HEK293 (cell line): ENCODE measurements at regions not wholly inside any gene's neighbourhood (a gene's known extent, or its start where the extent isn't known, plus 50 kb on each side); places are given as distances from the start of the nearest gene placed in this dataset.

ENCODE experiments used
- CTCF ChIA-PET: fragments of 350-600 bp; formaldehyde crosslinking; extraction: SDS; loops from one replicate; lab custom pipeline; 2021; ENCODE audit warnings: antibody characterized with exemption; lab: Yijun Ruan, JAX
- POLR2A ChIA-PET: fragments of 300-600 bp; formaldehyde crosslinking; extraction: SDS; loops from one replicate; lab custom pipeline; 2020; ENCODE audit warnings: antibody characterized with exemption, inconsistent platforms; lab: Yijun Ruan, JAX
- H3K27ac ChIP-seq: fragments of 200-500 bp; sonication (Bioruptor generic); 2 replicates; pipeline ENCODE4 v1.5.1; 2014; ENCODE audit warnings: low read depth, low read length, control low read depth, inconsistent platforms; ENCODE audit errors: extremely low read depth
- H3K36me3 ChIP-seq, 2 experiments: fragments of 200-500 bp in 1 of 2; sonication (Bioruptor generic) in 1 of 2; 1 replicate in 1 of 2; 2 replicates in 1 of 2; pipeline ENCODE4 v1.5.1; 2014 to 2017; ENCODE audit warnings: inconsistent platforms in 2 of 2, low read length in 2 of 2; ENCODE audit not compliant: control insufficient read depth in 2 of 2, insufficient read depth in 1 of 2
- H3K4me1 ChIP-seq: fragments of 200-500 bp; sonication (Bioruptor generic); 2 replicates; pipeline ENCODE4 v1.5.1; 2014; ENCODE audit warnings: mild to moderate bottlenecking, low read length, inconsistent platforms; ENCODE audit not compliant: control insufficient read depth, insufficient read depth
- H3K4me3 ChIP-seq: 2 replicates; pipeline ENCODE4 v1.5.1; 2011; ENCODE audit warnings: low read depth, mild to moderate bottlenecking, control low read depth, low read length, moderate library complexity
- H3K9me3 ChIP-seq: fragments of 200-500 bp; sonication (Bioruptor generic); 2 replicates; pipeline ENCODE4 v1.5.1; 2014; ENCODE audit warnings: low read depth, low read length, inconsistent platforms; ENCODE audit not compliant: control insufficient read depth, insufficient read depth
- KLF17 ChIP-seq: fragments of 450-650 bp; formaldehyde crosslinking; IDR thresholded peaks from 2 replicates; pipeline ENCODE4 v1.5.1; 2016; ENCODE audit warnings: missing biosample characterization, missing genetic modification characterization
- PRDM6 ChIP-seq: fragments of 450-650 bp; formaldehyde crosslinking; IDR thresholded peaks from 2 replicates; pipeline ENCODE4 v1.5.1; 2017; ENCODE audit warnings: missing biosample characterization, missing genetic modification characterization
- REPIN1 ChIP-seq: fragments of 450-650 bp; formaldehyde crosslinking; IDR thresholded peaks from 2 replicates; pipeline ENCODE4 v1.5.1; 2017; ENCODE audit warnings: missing biosample characterization, missing genetic modification characterization, low read depth
- SP7 ChIP-seq: fragments of 450-650 bp; formaldehyde crosslinking; IDR thresholded peaks from 2 replicates; pipeline ENCODE4 v1.5.1; 2016; ENCODE audit warnings: missing biosample characterization, missing genetic modification characterization
- ZNF138 ChIP-seq: fragments of 450-650 bp; formaldehyde crosslinking; IDR thresholded peaks from 2 replicates; pipeline ENCODE4 v1.5.1; 2016; ENCODE audit warnings: missing biosample characterization, missing genetic modification characterization, borderline replicate concordance
- ZNF174 ChIP-seq: fragments of 450-650 bp; formaldehyde crosslinking; IDR thresholded peaks from 2 replicates; pipeline ENCODE4 v1.5.0; 2017; ENCODE audit warnings: missing biosample characterization, mild to moderate bottlenecking, missing genetic modification characterization
- ZNF19 ChIP-seq: fragments of 450-650 bp; formaldehyde crosslinking; IDR thresholded peaks from 2 replicates; pipeline ENCODE4; 2016; ENCODE audit warnings: missing biosample characterization, missing genetic modification characterization, low read depth
- ZNF202 ChIP-seq: fragments of 450-650 bp; formaldehyde crosslinking; IDR thresholded peaks from 2 replicates; pipeline ENCODE4 v1.5.1; 2016; ENCODE audit warnings: missing biosample characterization, missing genetic modification characterization, borderline replicate concordance
- ZNF341 ChIP-seq: fragments of 450-650 bp; formaldehyde crosslinking; IDR thresholded peaks from 2 replicates; pipeline ENCODE4; 2016; ENCODE audit warnings: low read depth, missing biosample characterization, missing genetic modification characterization
- ZNF473 ChIP-seq: fragments of 450-650 bp; formaldehyde crosslinking; IDR thresholded peaks from 2 replicates; pipeline ENCODE4 v1.5.1; 2017; ENCODE audit warnings: missing biosample characterization, missing genetic modification characterization
- ZNF544 ChIP-seq: fragments of 450-650 bp; formaldehyde crosslinking; IDR thresholded peaks from 2 replicates; pipeline ENCODE4 v1.5.0; 2017; ENCODE audit warnings: missing biosample characterization, missing genetic modification characterization
- ZNF692 ChIP-seq: fragments of 450-650 bp; formaldehyde crosslinking; IDR thresholded peaks from 2 replicates; pipeline ENCODE4 v1.5.1; 2016; ENCODE audit warnings: missing biosample characterization, missing genetic modification characterization
- TF ChIP-seq, protein P1 (sequence below): fragments of 450-650 bp; IDR thresholded peaks from 2 replicates; pipeline ENCODE4 v1.5.1; 2018; ENCODE audit warnings: missing biosample characterization, missing genetic modification characterization
- TF ChIP-seq, protein P2 (sequence below): IDR thresholded peaks from 2 replicates; pipeline ENCODE4 v1.6.1; 2011; ENCODE audit warnings: mild to moderate bottlenecking, low read depth, low read length, borderline replicate concordance
- TF ChIP-seq, protein P3 (sequence below): fragments of 450-650 bp; formaldehyde crosslinking; conservative IDR thresholded peaks from 2 replicates; pipeline ENCODE4 v1.5.1; 2016; ENCODE audit warnings: low read depth, missing biosample characterization, missing genetic modification characterization

GRCh38 chr7:16320099-16320660, 101.2 kb downstream of the CRPPA start:
- no peak overlapping the region for H3K4me3 ChIP-seq
- H3K9me3 ChIP-seq = no peaks in the 10 kb centered on the region
- ChIA-PET POLR2A (no interaction called here), CTCF (interaction anchor here (0.5 to 0.7 kb wide), 3 partner anchors 64 to 907 kb away, joined by 3 to 8 read pairs (median 3); no protein-coding TSS in a partner anchor)
- H3K27ac ChIP-seq = no peak overlapping the region
- 0 out of 2 replicates have a peak, but pooled peaks cover 3% of the 10 kb centered on the region for H3K4me1 ChIP-seq
- no peaks in the 10 kb centered on the region for H3K36me3 ChIP-seq
- no peak for TF ChIP-seq ZNF692 (tag by site-specific recombination)
- TF ChIP-seq ZNF138 = no peak
- no peak for TF ChIP-seq PRDM6 (tag by site-specific recombination)
- TF ChIP-seq ZNF202 (tag by site-specific recombination) = no peak
- TF ChIP-seq, protein P1, sequence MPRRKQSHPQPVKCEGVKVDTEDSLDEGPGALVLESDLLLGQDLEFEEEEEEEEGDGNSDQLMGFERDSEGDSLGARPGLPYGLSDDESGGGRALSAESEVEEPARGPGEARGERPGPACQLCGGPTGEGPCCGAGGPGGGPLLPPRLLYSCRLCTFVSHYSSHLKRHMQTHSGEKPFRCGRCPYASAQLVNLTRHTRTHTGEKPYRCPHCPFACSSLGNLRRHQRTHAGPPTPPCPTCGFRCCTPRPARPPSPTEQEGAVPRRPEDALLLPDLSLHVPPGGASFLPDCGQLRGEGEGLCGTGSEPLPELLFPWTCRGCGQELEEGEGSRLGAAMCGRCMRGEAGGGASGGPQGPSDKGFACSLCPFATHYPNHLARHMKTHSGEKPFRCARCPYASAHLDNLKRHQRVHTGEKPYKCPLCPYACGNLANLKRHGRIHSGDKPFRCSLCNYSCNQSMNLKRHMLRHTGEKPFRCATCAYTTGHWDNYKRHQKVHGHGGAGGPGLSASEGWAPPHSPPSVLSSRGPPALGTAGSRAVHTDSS (tag by site-specific recombination) = no peak
- TF ChIP-seq, protein P2, sequence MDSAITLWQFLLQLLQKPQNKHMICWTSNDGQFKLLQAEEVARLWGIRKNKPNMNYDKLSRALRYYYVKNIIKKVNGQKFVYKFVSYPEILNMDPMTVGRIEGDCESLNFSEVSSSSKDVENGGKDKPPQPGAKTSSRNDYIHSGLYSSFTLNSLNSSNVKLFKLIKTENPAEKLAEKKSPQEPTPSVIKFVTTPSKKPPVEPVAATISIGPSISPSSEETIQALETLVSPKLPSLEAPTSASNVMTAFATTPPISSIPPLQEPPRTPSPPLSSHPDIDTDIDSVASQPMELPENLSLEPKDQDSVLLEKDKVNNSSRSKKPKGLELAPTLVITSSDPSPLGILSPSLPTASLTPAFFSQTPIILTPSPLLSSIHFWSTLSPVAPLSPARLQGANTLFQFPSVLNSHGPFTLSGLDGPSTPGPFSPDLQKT = no peak
- no peak for TF ChIP-seq ZNF19 (tag by site-specific recombination)
- no peak for TF ChIP-seq ZNF544 (tag by site-specific recombination)
- no peak for TF ChIP-seq ZNF341
- no peak for TF ChIP-seq ZNF174 (tag by site-specific recombination)
- TF ChIP-seq, protein P3, sequence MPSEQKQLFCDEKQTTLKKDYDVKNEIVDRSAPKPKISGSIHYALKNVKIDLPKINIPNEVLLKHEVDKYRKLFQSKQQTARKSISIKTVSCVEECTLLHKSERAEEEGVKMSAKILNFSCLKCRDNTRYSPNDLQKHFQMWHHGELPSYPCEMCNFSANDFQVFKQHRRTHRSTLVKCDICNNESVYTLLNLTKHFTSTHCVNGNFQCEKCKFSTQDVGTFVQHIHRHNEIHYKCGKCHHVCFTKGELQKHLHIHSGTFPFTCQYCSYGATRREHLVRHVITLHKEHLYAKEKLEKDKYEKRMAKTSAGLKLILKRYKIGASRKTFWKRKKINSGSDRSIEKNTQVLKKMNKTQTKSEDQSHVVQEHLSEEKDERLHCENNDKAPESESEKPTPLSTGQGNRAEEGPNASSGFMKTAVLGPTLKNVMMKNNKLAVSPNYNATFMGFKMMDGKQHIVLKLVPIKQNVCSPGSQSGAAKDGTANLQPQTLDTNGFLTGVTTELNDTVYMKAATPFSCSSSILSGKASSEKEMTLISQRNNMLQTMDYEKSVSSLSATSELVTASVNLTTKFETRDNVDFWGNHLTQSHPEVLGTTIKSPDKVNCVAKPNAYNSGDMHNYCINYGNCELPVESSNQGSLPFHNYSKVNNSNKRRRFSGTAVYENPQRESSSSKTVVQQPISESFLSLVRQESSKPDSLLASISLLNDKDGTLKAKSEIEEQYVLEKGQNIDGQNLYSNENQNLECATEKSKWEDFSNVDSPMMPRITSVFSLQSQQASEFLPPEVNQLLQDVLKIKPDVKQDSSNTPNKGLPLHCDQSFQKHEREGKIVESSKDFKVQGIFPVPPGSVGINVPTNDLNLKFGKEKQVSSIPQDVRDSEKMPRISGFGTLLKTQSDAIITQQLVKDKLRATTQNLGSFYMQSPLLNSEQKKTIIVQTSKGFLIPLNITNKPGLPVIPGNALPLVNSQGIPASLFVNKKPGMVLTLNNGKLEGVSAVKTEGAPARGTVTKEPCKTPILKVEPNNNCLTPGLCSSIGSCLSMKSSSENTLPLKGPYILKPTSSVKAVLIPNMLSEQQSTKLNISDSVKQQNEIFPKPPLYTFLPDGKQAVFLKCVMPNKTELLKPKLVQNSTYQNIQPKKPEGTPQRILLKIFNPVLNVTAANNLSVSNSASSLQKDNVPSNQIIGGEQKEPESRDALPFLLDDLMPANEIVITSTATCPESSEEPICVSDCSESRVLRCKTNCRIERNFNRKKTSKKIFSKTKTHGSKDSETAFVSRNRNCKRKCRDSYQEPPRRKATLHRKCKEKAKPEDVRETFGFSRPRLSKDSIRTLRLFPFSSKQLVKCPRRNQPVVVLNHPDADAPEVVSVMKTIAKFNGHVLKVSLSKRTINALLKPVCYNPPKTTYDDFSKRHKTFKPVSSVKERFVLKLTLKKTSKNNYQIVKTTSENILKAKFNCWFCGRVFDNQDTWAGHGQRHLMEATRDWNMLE (tag by site-specific recombination) = no peak
- TF ChIP-seq SP7 (tag by site-specific recombination) = no peak
- no peak for TF ChIP-seq KLF17 (tag by site-specific recombination)
- TF ChIP-seq ZNF473 (tag by site-specific recombination) = no peak
- TF ChIP-seq REPIN1 (tag by site-specific recombination) = no peak
- TF ChIP-seq, all 188 proteins: peak for 0
